Stimulated activated CD8-positive, alpha-beta memory T cell treated with anti-CD3 and anti-CD28 coated beads, Interleukin-12 subunit alpha, Interleukin-12 subunit beta, amount 100 ng/mL, for 24 hours (primary cell): ENCODE measurements at regions not wholly inside any gene's neighbourhood (a gene's known extent, or its start where the extent isn't known, plus 50 kb on each side); places are given as distances from the start of the nearest gene placed in this dataset.

Experiments used
- DNase-seq: peaks from one replicate; pipeline ENCODE4 v3.0.0-alpha.2; 2020; ENCODE audit errors: extremely low read depth

DNA sequence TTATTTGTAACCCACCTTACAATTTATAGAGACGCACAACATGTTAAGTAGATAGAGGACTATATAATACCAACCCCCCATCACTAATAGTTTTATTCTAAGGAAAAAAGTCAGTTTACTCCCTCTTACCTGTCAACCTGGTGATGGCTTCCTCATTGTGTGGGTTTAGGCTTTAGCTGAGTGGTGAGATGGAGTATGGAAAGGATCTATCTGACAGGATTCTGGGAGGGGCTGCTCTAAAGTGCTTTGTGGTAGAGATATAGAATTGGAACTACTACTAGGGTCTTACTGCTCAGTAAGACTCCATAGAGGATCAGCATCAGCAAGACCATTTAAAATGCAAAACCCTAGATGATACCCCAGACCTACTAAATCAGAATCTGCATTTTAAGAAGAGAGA, 82.1 kb upstream of the IFNE start:
- no peak for DNase-seq

DNA sequence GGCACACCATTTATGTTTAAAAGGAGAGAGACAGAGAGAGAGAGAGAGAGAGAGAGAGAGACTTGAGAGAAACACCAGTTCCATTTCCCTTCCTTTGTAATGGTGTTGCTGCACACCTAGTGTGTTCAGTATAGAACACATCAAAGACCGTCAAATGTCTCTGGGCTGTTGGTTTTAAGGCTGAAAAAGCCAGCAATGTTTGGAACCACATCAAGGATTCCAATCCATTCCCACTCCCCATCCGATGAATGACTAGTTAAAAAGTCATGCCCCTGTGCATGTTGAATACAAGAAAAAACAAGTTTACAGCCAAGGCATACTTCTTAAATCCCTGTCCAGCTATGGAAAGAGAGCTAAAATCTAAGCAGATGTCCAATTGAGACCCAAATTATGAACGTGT, 83.0 kb upstream of the IFNE start:
- DNase-seq = no peak

DNA sequence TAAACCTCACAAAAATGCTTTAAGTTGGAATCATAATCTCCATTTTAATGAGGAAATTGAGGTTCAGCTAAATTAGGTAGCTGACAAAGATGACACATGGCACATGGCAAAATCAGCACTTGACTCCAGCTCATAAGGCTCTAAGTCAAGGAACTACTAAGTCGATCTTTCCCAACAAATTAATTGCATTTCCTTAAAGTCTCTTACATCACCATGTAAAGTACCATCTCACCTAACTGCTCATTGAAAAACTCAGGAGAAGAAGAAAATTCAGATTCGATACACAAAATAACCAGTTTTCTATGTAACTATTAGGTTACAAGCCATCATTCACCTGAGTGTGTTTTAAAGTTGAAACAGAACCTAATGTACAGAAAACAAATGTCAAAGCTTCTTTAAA, 85.8 kb upstream of the IFNE start:
- no peak for DNase-seq

- no peak for DNase-seq
Measured at GRCh38 chr9:21568484-21568883, 86.4 kb upstream of the IFNE start.

DNA sequence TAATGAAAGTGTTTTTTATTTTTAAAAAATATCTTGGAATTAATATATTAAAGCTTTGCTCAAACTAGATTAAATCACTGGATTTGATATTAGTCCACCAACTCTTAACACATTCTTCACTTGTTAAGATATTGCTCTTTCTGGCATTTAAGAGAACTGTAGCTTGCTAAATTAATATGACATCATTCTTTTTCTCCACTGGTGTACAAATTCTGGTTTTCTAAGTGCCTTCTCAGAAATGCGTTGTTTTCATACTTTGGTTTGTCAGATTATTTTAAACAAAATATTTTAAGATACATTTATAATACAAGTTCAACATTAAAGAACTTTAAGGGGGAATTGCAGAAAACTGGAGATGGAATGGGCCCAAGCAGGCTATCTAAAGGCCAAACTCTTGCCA, 87.6 kb upstream of the IFNE start:
- DNase-seq = no peak

DNA sequence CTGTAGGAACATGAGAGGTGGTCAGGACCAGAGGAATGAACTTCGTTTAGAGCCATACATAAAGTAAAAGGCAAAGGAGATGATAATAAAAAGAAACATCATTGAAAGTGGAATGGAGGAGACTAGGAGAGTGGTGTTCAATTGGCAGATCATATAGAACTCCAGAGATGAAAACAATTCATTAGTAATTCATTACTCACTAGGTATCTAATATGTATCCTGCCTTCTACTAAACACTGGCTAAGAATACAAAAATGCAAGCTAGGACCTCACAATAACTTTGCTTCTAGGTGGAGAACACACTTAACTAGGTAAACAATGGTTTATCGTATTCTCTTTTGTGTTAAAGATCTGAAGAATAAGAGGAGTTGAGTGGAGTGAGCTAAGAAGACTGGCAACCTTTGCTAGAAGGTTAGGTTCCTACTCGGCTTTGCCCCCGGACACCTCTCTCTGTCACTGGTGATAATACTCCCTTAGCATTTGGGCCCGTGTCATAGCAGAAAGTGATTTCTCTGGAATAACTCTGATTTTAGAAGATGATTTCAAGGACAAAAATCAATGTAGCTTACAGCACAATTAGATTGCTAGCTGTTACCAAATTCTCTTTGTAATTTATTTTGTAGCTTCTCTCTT, 88.6 kb upstream of the IFNE start:
- no peak for DNase-seq

GRCh38 chr9:21574261-21574660, 92.1 kb upstream of the IFNE start:
- DNase-seq = no peak

- DNase-seq = no peak
Measured at GRCh38 chr9:21576331-21577189, 94.4 kb upstream of the IFNE start.

- DNase-seq = no peak
Measured at GRCh38 chr9:21579247-21579671, 97.1 kb upstream of the IFNE start.

DNA sequence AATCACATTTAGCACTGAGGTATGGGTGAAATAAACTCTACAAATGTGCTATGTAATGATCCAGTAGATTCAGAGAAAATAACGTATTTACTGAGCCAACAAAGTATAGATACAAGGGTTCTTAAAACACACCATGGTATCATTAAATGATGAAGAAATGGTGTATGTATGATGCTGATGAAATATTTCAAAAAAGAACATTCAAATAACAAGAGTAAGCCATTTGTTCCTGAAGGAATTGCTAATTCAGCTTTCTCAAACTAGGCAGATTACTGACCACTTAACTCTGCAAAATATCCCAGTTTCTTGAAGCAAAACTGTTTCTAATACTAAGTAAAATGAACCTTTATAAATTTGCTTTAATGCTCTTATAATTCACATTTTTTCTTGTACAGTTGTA, 97.6 kb upstream of the IFNE start:
- no peak for DNase-seq

- DNase-seq = no peak
Measured at GRCh38 chr9:21580636-21581378, 98.7 kb upstream of the IFNE start.

- DNase-seq = no peak
Measured at GRCh38 chr9:21583628-21584377, 101.7 kb upstream of the IFNE start.

- DNase-seq = no peak
Measured at GRCh38 chr9:21584890-21585289, 102.8 kb upstream of the IFNE start.

DNA sequence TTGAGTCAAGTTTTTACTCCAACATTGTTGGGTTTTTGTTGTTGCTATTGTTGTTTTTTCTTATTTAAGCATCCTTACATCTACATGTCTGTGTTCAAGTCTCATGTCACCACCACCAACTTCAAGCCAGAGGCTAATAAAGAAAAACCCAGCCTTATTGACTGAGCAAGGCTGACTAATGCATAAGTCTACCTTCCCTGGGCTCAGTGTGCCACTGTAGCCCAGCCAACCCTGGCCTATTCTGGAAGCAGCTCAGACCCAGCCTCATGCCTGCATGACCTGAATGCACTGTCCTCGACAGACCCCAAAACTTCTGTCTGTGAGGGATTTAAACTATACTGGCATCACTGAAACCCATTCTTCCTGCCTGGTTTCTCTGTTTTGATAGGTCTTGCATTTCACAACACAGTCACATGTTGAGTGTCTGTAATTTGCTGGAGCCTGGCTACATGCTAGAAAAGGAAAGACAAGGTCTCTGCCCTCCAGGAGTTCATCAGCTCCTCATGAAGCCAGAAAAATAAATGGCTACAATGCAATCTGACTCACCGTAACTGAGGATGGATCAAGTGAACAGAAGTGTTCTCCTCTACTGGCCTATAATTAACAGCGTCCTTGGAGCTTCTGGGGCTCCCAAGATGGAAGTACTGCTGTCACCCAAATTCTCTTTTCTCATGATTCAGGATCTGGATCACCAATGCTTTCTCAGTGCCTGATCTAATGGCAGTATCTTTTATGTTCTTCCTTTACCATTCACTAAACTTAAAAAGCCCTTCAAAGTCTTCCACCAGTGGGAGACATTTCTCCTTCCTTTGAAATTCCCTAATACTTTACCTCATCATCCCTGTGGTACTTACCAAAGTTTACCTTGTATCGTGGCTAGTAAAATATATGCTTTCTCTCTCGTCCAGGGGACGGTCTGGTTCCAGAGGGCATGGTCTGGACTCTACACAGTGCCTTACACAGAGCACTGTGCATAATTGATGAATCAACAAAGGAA, 103.9 kb upstream of the IFNE start:
- DNase-seq = no peak

- no peak for DNase-seq
Measured at GRCh38 chr9:21589344-21590056, 107.4 kb upstream of the IFNE start.

DNA sequence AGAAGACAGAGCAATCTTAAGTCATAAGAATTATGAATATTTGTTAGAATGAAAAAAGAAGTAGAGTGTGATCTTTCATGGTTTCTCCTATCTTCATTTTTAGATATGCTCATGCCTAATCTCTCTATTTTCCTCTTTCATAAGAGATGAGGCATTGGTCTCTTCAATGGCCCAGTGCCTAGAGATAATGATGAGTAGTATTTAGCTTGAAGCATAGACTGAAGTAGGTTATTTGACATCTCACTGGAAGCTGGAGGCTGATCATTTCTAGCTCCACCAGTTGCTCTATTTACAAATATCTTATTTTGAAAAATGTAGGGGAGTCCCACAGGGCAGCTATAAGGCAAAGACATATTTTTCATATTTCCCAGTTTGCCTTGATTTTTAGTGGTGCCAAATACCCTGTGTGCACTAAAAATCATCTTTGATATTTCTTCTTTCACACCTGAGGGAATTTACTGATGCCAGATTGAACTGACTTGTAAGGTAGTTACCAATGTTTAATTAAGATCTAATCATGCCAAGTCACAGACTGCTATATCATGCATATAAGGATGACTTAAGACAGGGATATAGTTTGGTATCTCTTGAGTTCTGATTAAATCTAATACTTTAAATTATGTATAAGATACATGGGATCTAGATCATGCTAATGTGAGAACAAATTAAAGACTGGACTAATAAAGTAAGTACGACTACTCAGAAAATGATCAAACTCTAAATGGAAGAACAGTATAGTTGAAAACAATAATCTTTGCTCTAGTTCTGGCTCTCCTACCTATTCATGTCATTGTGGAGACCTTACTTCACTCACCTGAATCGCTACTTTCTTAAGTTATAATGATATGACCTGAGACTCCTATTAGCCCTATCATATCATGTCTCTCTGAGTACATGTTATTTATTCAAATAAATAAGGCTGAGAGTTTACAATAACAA, 108.2 kb upstream of the IFNE start:
- no peak for DNase-seq

- DNase-seq = peak; percentile 19
Measured at GRCh38 chr9:21591221-21592062, 109.3 kb upstream of the IFNE start.

- DNase-seq = no peak
Measured at GRCh38 chr9:21592063-21592338, 109.9 kb upstream of the IFNE start.
